D721Med (cell line): ENCODE measurements at regions not wholly inside any gene's neighbourhood (a gene's known extent, or its start where the extent isn't known, plus 50 kb on each side); places are given as distances from the start of the nearest gene placed in this dataset.

ENCODE experiments used
- DNase-seq: peaks from one replicate; pipeline ENCODE4 v3.0.0; 2011; ENCODE audit warnings: low spot score; ENCODE audit not compliant: insufficient read length
- FAIRE-seq: peaks from 2 replicates; lab custom pipeline; 2011; peaks lifted over from hg19 to GRCh38; lab: Jason Lieb, UNC
- TF ChIP-seq, protein P1 (sequence below): IDR thresholded peaks from 2 replicates; pipeline ENCODE4 v1.5.1; 2012; ENCODE audit warnings: mild to moderate bottlenecking, control low read depth; ENCODE audit not compliant: insufficient read depth; ENCODE audit errors: missing control alignments

GRCh38 chr2:235389626-235390025, 104.2 kb upstream of the AGAP1 start:
- FAIRE-seq (no peak), DNase-seq (no peak)
- TF ChIP-seq, protein P1, sequence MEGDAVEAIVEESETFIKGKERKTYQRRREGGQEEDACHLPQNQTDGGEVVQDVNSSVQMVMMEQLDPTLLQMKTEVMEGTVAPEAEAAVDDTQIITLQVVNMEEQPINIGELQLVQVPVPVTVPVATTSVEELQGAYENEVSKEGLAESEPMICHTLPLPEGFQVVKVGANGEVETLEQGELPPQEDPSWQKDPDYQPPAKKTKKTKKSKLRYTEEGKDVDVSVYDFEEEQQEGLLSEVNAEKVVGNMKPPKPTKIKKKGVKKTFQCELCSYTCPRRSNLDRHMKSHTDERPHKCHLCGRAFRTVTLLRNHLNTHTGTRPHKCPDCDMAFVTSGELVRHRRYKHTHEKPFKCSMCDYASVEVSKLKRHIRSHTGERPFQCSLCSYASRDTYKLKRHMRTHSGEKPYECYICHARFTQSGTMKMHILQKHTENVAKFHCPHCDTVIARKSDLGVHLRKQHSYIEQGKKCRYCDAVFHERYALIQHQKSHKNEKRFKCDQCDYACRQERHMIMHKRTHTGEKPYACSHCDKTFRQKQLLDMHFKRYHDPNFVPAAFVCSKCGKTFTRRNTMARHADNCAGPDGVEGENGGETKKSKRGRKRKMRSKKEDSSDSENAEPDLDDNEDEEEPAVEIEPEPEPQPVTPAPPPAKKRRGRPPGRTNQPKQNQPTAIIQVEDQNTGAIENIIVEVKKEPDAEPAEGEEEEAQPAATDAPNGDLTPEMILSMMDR, result no peak

DNA sequence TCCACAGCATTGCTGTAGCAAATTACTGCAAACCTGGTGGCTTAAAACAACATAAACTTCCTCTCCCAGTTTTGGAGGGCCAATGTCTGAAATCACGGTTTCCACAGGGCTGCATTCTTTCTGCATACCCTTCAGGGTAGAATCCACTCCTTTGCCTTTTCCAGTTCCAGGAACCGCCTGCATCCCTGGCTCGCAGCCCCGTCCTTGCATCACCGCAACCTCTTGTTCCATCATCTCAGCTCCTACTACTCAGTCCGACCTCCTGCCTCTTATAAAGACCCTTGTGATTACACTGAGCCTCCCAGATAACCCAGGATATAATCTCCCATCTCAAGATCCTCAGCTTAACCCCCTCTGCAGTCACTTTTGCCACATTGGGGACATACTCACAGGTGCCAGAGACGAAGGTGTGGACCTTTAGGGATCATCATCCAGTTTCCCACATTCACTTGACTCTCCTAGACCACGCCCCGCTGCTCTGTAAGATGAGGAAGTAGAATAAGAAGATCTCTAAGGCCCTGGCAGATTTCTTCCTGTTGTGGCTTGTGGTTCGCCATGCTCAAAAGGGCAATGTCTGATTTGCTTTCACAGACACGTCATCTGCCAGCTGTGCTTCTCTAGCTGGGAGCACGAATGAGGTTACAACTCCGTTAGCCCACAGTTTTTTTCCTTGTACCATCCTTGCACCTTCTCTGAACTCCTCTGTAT, 103.6 kb upstream of the AGAP1 start:
- FAIRE-seq (no peak), DNase-seq (no peak)
- TF ChIP-seq, protein P1, result no peak

GRCh38 chr2:235390816-235391194, 103.0 kb upstream of the AGAP1 start:
- TF ChIP-seq, protein P1, result no peak
- no peak for DNase-seq
- FAIRE-seq, result no peak

GRCh38 chr2:235391921-235392615, 101.8 kb upstream of the AGAP1 start:
- TF ChIP-seq, protein P1, result no peak
- FAIRE-seq (no peak), DNase-seq (no peak)

DNA sequence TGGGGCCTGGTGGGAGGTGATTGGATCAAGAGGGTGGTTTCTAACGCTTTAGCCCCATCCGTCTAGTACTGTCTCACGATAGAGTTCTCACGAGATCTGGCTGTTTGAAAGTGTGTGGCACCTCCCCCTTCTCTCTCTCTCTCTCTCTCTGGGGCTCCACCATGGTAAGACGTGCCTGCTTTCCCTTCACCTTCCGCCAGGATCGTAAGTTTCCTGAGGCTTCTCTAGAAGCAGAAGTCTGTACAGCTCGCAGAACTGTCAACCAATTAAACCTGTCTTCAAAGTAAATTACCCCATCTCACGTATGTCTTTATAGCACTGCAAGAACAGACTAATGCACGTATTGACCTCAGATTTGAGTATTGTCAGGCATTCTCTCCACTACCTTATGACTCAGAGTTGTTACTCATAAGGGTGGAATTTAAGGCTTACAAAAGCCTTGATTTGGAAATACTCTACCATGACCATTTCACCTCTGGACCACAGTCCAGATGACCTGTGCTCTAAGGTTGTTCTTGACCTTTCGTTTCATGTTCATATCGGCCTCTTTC, 99.5 kb upstream of the AGAP1 start:
- DNase-seq (no peak), FAIRE-seq (no peak)

GRCh38 chr2:235396071-235396846, 97.6 kb upstream of the AGAP1 start:
- TF ChIP-seq, protein P1, result no peak
- FAIRE-seq (no peak), DNase-seq (no peak)

More for the DNA sequence above, 99.5 kb upstream of the AGAP1 start:
- TF ChIP-seq, protein P1, result no peak
